GM12878 (cell line): ENCODE measurements at regions not wholly inside any gene's neighbourhood (a gene's known extent, or its start where the extent isn't known, plus 50 kb on each side); places are given as distances from the start of the nearest gene placed in this dataset.

Experiments used
- ATAC-seq: fragments of 200-7000 bp; cut with Tn5 transposase; 3 replicates; pipeline ENCODE4 v1.9.1; 2020; ENCODE audit warnings: mild to moderate bottlenecking, moderate library complexity
- BruUV-seq: library from RNA; stranded (reverse); fragments of 400-500 nt; replicated peaks from 2 replicates; lab custom pipeline; 2021; lab: Mats Ljungman, UMichigan
- CTCF ChIA-PET: fragments of 300-600 bp; sonication (Branson Sonifier 250); formaldehyde crosslinking; extraction: SDS; loops from one replicate; lab custom pipeline; 2021; ENCODE audit warnings: inconsistent platforms; lab: Yijun Ruan, JAX
- POLR2A ChIA-PET: fragments of 350-600 bp; formaldehyde crosslinking; extraction: SDS; loops from one replicate; lab custom pipeline; 2021; ENCODE audit warnings: inconsistent platforms; lab: Charles Lee
- RAD21 ChIA-PET: fragments of 300-600 bp; sonication (Branson Sonifier 250); formaldehyde crosslinking; loops from one replicate; lab custom pipeline; 2023; ENCODE audit warnings: antibody characterized with exemption; ENCODE audit not compliant: unreplicated experiment; lab: Charles Lee
- SMC1A ChIA-PET: fragments of 300-600 bp; sonication (Branson Sonifier 250); formaldehyde crosslinking; loops from one replicate; lab custom pipeline; 2023; ENCODE audit not compliant: unreplicated experiment, uncharacterized antibody; lab: Charles Lee
- DNase-seq: peaks from one replicate; pipeline ENCODE4 v3.0.0-alpha.2; 2011; ENCODE audit warnings: low read depth, low spot score
- FAIRE-seq: peaks from 3 replicates; lab custom pipeline; 2011; peaks lifted over from hg19 to GRCh38; lab: Jason Lieb, UNC
- H2AFZ ChIP-seq: 2 replicates; pipeline ENCODE4 v1.6.0; 2011; ENCODE audit warnings: low read depth, low read length, control low read depth; ENCODE audit not compliant: control insufficient read depth
- H3K27ac ChIP-seq: 2 replicates; pipeline ENCODE4 v1.5.1; 2011; ENCODE audit warnings: control low read depth; ENCODE audit not compliant: control insufficient read depth, insufficient read depth
- H3K27me3 ChIP-seq, 2 experiments: replicated peaks in 1 of 2; 2 replicates each; pipeline versions ENCODE4 v1.6.0 to v1.6.1; 2011; ENCODE audit warnings: low read length in 1 of 2; ENCODE audit not compliant: control insufficient read depth in 2 of 2, insufficient read depth in 2 of 2
- H3K36me3 ChIP-seq, 2 experiments: 2 replicates each; pipeline ENCODE4 v1.5.1; 2011; ENCODE audit warnings: low read length in 1 of 2; ENCODE audit not compliant: control insufficient read depth in 2 of 2, insufficient read depth in 2 of 2
- H3K4me1 ChIP-seq: 2 replicates; pipeline ENCODE4 v1.6.1; 2011; ENCODE audit warnings: mild to moderate bottlenecking, low read length, moderate library complexity, mixed read lengths; ENCODE audit not compliant: control insufficient read depth, insufficient read depth
- H3K4me2 ChIP-seq: 2 replicates; pipeline ENCODE4 v1.6.0; 2011; ENCODE audit warnings: control low read depth; ENCODE audit not compliant: control insufficient read depth, insufficient read depth
- H3K4me3 ChIP-seq: fragments of 200-600 bp; sonication (generic); 2 replicates; pipeline ENCODE4 v1.5.1; 2016
- H3K79me2 ChIP-seq: 2 replicates; pipeline ENCODE4 v1.6.0; 2011; ENCODE audit warnings: low read length; ENCODE audit not compliant: control insufficient read depth, insufficient read depth
- H3K9ac ChIP-seq: 2 replicates; pipeline ENCODE4 v1.8.0; 2011; ENCODE audit warnings: low read length, control low read depth, mixed read lengths; ENCODE audit not compliant: control insufficient read depth, insufficient read depth
- H3K9me3 ChIP-seq: replicated peaks from 3 replicates; pipeline ENCODE4 v1.5.1; 2011; ENCODE audit warnings: mild to moderate bottlenecking, low read length; ENCODE audit not compliant: control insufficient read depth, insufficient read depth
- H4K20me1 ChIP-seq: 2 replicates; pipeline ENCODE4 v1.6.0; 2011; ENCODE audit not compliant: control insufficient read depth, insufficient read depth
- EP300 ChIP-seq, 2 experiments: fragments of 150-350 bp in 1 of 2; IDR thresholded peaks; 2 replicates each; pipeline ENCODE4 v1.6.1; 2011 to 2012; ENCODE audit warnings: low read depth in 2 of 2, low read length in 2 of 2, borderline replicate concordance in 1 of 2, improper control_type of control experiment in 1 of 2, inconsistent platforms in 1 of 2; ENCODE audit not compliant: control insufficient read depth in 1 of 2
- JUNB ChIP-seq: IDR thresholded peaks from 2 replicates; pipeline ENCODE4 v1.6.1; 2016; ENCODE audit warnings: antibody characterized with exemption, mild to moderate bottlenecking
- MEF2A ChIP-seq: IDR thresholded peaks from 2 replicates; pipeline ENCODE4 v1.6.1; 2011; ENCODE audit warnings: low read depth, mild to moderate bottlenecking, low read length, moderate library complexity; ENCODE audit not compliant: insufficient read depth
- RFX5 ChIP-seq: IDR thresholded peaks from 2 replicates; pipeline ENCODE4 v1.6.1; 2011; ENCODE audit warnings: low read depth, low read length, improper control_type of control experiment
- SIN3A ChIP-seq: IDR thresholded peaks from 2 replicates; pipeline ENCODE4 v1.6.1; 2012; ENCODE audit warnings: low read depth, low read length, improper control_type of control experiment
- SMAD5 ChIP-seq: IDR thresholded peaks from 2 replicates; pipeline ENCODE4 v1.6.1; 2016; ENCODE audit warnings: antibody characterized with exemption, low read depth
- SPI1 ChIP-seq: IDR thresholded peaks from 2 replicates; pipeline ENCODE4 v1.6.1; 2011; ENCODE audit warnings: low read depth, mild to moderate bottlenecking, low read length, moderate library complexity, borderline replicate concordance; ENCODE audit not compliant: insufficient read depth
- WGBS: methylation state at CpG from one replicate; pipeline ENCODE4 v1.1.6; 2016; ENCODE audit warnings: low lambda C conversion rate; ENCODE audit not compliant: insufficient replicate concordance, insufficient coverage; ENCODE audit errors: missing lambda C conversion rate; 5-methylcytosine and 5-hydroxymethylcytosine counted together
- in situ Hi-C: fragments of 300-500 bp; cut with MboI; formaldehyde crosslinking; loops from 9 replicates; pipeline ENCODE4 v1.14.3; 2018; ENCODE audit warnings: mixed read lengths
- intact Hi-C: fragments of 100-400 bp; cut with micrococcal nuclease; formaldehyde crosslinking; loops from one replicate; pipeline ENCODE4 v1.14.2; 2022; ENCODE audit not compliant: unreplicated experiment
- TF ChIP-seq, protein P1 (sequence below): IDR thresholded peaks from 2 replicates; pipeline ENCODE4 v1.6.1; 2012; ENCODE audit warnings: mild to moderate bottlenecking, low read depth, low read length
- TF ChIP-seq, protein P2 (sequence below): IDR thresholded peaks from 2 replicates; pipeline ENCODE4 v1.6.1; 2011; ENCODE audit warnings: mild to moderate bottlenecking, low read depth, low read length, moderate library complexity; ENCODE audit not compliant: insufficient replicate concordance
- TF ChIP-seq, protein P3 (sequence below): fragments of 150-350 bp; IDR thresholded peaks from 2 replicates; pipeline ENCODE4 v1.6.1; 2014; ENCODE audit warnings: mild to moderate bottlenecking, low read depth, low read length

DNA sequence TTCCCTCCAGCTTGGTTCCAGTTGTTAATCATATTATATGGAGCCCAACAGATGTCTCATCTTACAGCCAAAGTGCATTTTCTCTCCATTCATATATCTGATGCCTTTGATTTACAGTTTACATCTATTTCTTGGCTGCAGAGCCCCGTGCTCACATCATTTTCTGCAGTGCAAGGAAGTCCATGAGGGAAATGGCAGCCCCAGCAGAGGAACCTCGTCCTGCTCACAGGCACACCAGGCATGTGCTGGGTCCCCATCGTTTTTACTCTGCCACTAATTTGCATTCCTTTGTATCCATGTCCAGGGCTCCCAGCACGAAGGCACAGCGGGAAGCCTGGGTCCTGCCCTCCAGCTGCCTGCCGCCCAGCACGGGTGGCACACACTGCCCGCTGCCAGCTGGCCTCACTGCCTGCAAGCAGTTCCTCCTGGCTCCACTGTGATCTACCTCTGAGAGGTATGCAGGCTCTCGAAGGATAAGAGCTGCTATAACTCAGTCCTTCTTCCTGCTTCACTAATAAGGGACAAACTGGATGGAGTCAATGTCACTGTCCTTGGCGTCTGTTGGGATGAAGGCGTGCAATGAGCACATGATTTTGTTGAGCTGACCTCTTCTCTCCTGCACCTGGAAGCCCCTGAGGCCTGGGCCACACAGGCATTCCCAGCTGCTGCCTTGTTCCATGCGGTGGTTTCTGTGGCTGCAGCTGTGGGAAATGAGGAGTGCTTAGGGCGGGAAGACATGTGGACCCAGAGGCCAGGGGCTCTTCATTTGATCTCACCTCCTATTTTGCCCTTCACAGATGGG, 583.6 kb upstream of the MGMT start:
- POLR2A ChIA-PET: no interaction called here
- no peak overlapping the region for H3K4me2 ChIP-seq
- no peak overlapping the region for H2AFZ ChIP-seq
- H3K4me1 ChIP-seq: no peaks in the 10 kb centered on the region
- no peaks in the 10 kb centered on the region for H4K20me1 ChIP-seq
- no peaks in the 10 kb centered on the region; the same call in 2 of the 3 replicates for H3K9me3 ChIP-seq
- SMC1A ChIA-PET: no interaction called here
- DNase-seq (no peak), ATAC-seq (no peak), FAIRE-seq (no peak)
- TF ChIP-seq, protein P1, sequence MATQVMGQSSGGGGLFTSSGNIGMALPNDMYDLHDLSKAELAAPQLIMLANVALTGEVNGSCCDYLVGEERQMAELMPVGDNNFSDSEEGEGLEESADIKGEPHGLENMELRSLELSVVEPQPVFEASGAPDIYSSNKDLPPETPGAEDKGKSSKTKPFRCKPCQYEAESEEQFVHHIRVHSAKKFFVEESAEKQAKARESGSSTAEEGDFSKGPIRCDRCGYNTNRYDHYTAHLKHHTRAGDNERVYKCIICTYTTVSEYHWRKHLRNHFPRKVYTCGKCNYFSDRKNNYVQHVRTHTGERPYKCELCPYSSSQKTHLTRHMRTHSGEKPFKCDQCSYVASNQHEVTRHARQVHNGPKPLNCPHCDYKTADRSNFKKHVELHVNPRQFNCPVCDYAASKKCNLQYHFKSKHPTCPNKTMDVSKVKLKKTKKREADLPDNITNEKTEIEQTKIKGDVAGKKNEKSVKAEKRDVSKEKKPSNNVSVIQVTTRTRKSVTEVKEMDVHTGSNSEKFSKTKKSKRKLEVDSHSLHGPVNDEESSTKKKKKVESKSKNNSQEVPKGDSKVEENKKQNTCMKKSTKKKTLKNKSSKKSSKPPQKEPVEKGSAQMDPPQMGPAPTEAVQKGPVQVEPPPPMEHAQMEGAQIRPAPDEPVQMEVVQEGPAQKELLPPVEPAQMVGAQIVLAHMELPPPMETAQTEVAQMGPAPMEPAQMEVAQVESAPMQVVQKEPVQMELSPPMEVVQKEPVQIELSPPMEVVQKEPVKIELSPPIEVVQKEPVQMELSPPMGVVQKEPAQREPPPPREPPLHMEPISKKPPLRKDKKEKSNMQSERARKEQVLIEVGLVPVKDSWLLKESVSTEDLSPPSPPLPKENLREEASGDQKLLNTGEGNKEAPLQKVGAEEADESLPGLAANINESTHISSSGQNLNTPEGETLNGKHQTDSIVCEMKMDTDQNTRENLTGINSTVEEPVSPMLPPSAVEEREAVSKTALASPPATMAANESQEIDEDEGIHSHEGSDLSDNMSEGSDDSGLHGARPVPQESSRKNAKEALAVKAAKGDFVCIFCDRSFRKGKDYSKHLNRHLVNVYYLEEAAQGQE: no peak
- no peak for TF ChIP-seq MEF2A
- no peak for TF ChIP-seq JUNB
- TF ChIP-seq, protein P2, sequence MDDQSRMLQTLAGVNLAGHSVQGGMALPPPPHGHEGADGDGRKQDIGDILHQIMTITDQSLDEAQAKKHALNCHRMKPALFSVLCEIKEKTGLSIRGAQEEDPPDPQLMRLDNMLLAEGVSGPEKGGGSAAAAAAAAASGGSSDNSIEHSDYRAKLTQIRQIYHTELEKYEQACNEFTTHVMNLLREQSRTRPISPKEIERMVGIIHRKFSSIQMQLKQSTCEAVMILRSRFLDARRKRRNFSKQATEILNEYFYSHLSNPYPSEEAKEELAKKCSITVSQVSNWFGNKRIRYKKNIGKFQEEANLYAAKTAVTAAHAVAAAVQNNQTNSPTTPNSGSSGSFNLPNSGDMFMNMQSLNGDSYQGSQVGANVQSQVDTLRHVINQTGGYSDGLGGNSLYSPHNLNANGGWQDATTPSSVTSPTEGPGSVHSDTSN: no peak
- no peak for TF ChIP-seq SPI1
- no peak for TF ChIP-seq RFX5
- no peak for TF ChIP-seq SIN3A
- TF ChIP-seq, protein P3, sequence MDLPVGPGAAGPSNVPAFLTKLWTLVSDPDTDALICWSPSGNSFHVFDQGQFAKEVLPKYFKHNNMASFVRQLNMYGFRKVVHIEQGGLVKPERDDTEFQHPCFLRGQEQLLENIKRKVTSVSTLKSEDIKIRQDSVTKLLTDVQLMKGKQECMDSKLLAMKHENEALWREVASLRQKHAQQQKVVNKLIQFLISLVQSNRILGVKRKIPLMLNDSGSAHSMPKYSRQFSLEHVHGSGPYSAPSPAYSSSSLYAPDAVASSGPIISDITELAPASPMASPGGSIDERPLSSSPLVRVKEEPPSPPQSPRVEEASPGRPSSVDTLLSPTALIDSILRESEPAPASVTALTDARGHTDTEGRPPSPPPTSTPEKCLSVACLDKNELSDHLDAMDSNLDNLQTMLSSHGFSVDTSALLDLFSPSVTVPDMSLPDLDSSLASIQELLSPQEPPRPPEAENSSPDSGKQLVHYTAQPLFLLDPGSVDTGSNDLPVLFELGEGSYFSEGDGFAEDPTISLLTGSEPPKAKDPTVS: no peak
- no peak for TF ChIP-seq EP300 (IDR thresholded peaks at IDR 0.05; ENCODE audit: borderline replicate concordance in 1 of 2, control insufficient read depth in 1 of 2, low read depth in 2 of 2, low read length in 2 of 2)
- TF ChIP-seq SMAD5: no peak
- H3K4me3 ChIP-seq: no peak overlapping the region
- RAD21 ChIA-PET: no interaction called here
- CTCF ChIA-PET: no interaction called here
- H3K27me3 ChIP-seq: no peaks in the 10 kb centered on the region
- BruUV-seq: no TSS peak
- in situ Hi-C loops: no loop called here
- no peaks in the 10 kb centered on the region for H3K79me2 ChIP-seq
- H3K27ac ChIP-seq: no peak overlapping the region
- WGBS: 53% methylated on average over 13 of the region's 13 CpGs
- intact Hi-C loops: no loop called here
- H3K9ac ChIP-seq: no peak overlapping the region
- no peaks in the 10 kb centered on the region for H3K36me3 ChIP-seq
